H1 (cell line): ENCODE measurements at regions not wholly inside any gene's neighbourhood (a gene's known extent, or its start where the extent isn't known, plus 50 kb on each side); places are given as distances from the start of the nearest gene placed in this dataset.

Source experiments
- CTCF ChIP-seq, 3 experiments: IDR thresholded peaks; 1 replicate in 2 of 3; 2 replicates in 1 of 3; pipeline versions ENCODE4 v1.5.1 to v1.6.1; 2011; ENCODE audit warnings: low read length in 3 of 3, mild to moderate bottlenecking in 3 of 3, inconsistent platforms in 2 of 3, low read depth in 1 of 3, moderate library complexity in 1 of 3; ENCODE audit not compliant: insufficient read depth in 1 of 3; ENCODE audit errors: control extremely low read depth in 1 of 3
- NANOG ChIP-seq: IDR thresholded peaks from 2 replicates; pipeline ENCODE4 v1.6.1; 2011; ENCODE audit warnings: low read length, low read depth, mild to moderate bottlenecking, inconsistent platforms; ENCODE audit not compliant: insufficient read depth, poor library complexity, severe bottlenecking
- TF ChIP-seq, protein P1 (sequence below): IDR thresholded peaks from 2 replicates; pipeline ENCODE4 v1.6.1; 2012; ENCODE audit warnings: inconsistent platforms
- TF ChIP-seq, protein P2 (sequence below): IDR thresholded peaks from 2 replicates; pipeline ENCODE4 v1.6.1; 2011; ENCODE audit warnings: low read depth, mild to moderate bottlenecking, low read length; ENCODE audit not compliant: insufficient read depth

DNA sequence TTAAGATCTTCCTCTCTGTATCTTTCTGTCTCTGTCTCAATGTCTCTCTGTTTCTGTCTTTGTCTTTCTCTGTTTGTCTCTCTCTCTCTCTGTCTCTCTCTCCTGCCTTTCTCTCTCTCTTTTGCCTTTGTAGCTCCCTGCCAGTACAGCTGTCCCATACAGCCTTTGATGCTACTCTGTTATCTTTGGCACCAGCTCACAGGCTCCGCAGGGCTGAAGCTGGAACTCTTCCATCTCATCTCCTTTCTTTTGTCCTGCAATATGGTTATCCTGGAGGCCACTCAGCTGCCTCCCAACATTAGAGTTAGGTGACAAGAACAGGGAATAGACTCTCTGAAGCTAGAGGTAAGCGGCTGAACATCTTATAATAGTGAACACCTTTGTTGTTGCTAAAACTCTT lies 354.3 kb upstream of the NEGR1 start (continued):
- TF ChIP-seq CTCF (IDR thresholded peaks at IDR 0.05; ENCODE audit: control extremely low read depth in 1 of 3, insufficient read depth in 1 of 3, low read depth in 1 of 3, low read length in 3 of 3), result no peak
- TF ChIP-seq, protein P1, sequence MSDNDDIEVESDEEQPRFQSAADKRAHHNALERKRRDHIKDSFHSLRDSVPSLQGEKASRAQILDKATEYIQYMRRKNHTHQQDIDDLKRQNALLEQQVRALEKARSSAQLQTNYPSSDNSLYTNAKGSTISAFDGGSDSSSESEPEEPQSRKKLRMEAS, result no peak
- TF ChIP-seq, protein P2, sequence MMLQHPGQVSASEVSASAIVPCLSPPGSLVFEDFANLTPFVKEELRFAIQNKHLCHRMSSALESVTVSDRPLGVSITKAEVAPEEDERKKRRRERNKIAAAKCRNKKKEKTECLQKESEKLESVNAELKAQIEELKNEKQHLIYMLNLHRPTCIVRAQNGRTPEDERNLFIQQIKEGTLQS, result no peak
- TF ChIP-seq NANOG, result no peak
